ENCODE measurements at regions not wholly inside any gene's neighbourhood (a gene's known extent, or its start where the extent isn't known, plus 50 kb on each side); places are given as distances from the start of the nearest gene placed in this dataset.

- TF ChIP-seq CTCF (IDR thresholded peaks at IDR 0.05) (no peak), POLR2A (IDR thresholded peaks at IDR 0.05) (no peak)
These were observed 111.2 kb upstream of the TMEM47 start for GRCh38 chrX:34768290-34768689.
